GM13977 (cell line): ENCODE measurements at regions not wholly inside any gene's neighbourhood (a gene's known extent, or its start where the extent isn't known, plus 50 kb on each side); places are given as distances from the start of the nearest gene placed in this dataset.

ENCODE experiments used
- DNase-seq: peaks from one replicate; pipeline ENCODE4 v3.0.0; 2012; ENCODE audit warnings: low spot score
- CTCF ChIP-seq: IDR thresholded peaks from 2 replicates; pipeline ENCODE4 v1.5.1; 2012; ENCODE audit warnings: mild to moderate bottlenecking, control low read depth; ENCODE audit not compliant: insufficient read depth; ENCODE audit errors: extremely low read depth, missing control alignments
- in situ Hi-C: fragments of 300-500 bp; cut with MboI; formaldehyde crosslinking; loops from one replicate; pipeline ENCODE4 v1.12.0; 2022; ENCODE audit warnings: low sequenced_read_pairs, low pct_unique_long_range_greater_than_20kb, mixed read lengths, inconsistent platforms; ENCODE audit not compliant: unreplicated experiment

GRCh38 chr2:57465067-57465466 is 581.5 kb upstream of the VRK2 start:
- no peak for DNase-seq
- in situ Hi-C loops, result no loop called here
- no peak for TF ChIP-seq CTCF

- in situ Hi-C loops, result no loop called here
- DNase-seq, result no peak
- no peak for TF ChIP-seq CTCF
Measured at GRCh38 chr2:57465967-57466366, 580.6 kb upstream of the VRK2 start.

- DNase-seq, result no peak
- in situ Hi-C loops, result no loop called here
- no peak for TF ChIP-seq CTCF
Measured at GRCh38 chr2:57475391-57475790, 571.2 kb upstream of the VRK2 start.

GRCh38 chr2:57479981-57480380 is 566.6 kb upstream of the VRK2 start:
- in situ Hi-C loops, result no loop called here
- DNase-seq, result peak; percentile 4

GRCh38 chr2:57488061-57488460 is 558.5 kb upstream of the VRK2 start:
- TF ChIP-seq CTCF, result no peak
- in situ Hi-C loops, result no loop called here

More at GRCh38 chr2:57479981-57480380, 566.6 kb upstream of the VRK2 start:
- TF ChIP-seq CTCF, result no peak

GRCh38 chr2:57490741-57491140 is 555.9 kb upstream of the VRK2 start:
- in situ Hi-C loops, result no loop called here
- DNase-seq, result no peak

More at GRCh38 chr2:57488061-57488460, 558.5 kb upstream of the VRK2 start:
- no peak for DNase-seq

More at GRCh38 chr2:57490741-57491140, 555.9 kb upstream of the VRK2 start:
- no peak for TF ChIP-seq CTCF
